Motor neuron (in vitro differentiated cells): ENCODE measurements at regions not wholly inside any gene's neighbourhood (a gene's known extent, or its start where the extent isn't known, plus 50 kb on each side); places are given as distances from the start of the nearest gene placed in this dataset.
A peak's percentile ranks its signal among the peaks of the same experiment; 100 is the strongest.
"Not testable (repeated sequence)": the region's sequence is repeated elsewhere in the genome, so short reads cannot be mapped to it uniquely, and the experiment has no call there.

ENCODE experiments used
- ATAC-seq, 8 experiments: fragments of 200-7000 bp; cut with Tn5 transposase; replicated peaks in 6 of 8; 2 replicates each; pipeline ENCODE4 v1.8.0; 2021; ENCODE audit warnings: mild to moderate bottlenecking in 8 of 8, moderate library complexity in 8 of 8
- H3K27ac ChIP-seq, 2 donors: fragments of 250-450 bp; sonication (Bioruptor Pico); 2 replicates each; pipeline ENCODE4 v1.9.0; 2021; ENCODE audit warnings: antibody characterized with exemption in 2 of 2, mild to moderate bottlenecking in 2 of 2, moderate library complexity in 1 of 2
- H3K4me1 ChIP-seq, 2 donors: fragments of 250-450 bp; sonication (Bioruptor Pico); replicated peaks in 1 of 2; 2 replicates each; pipeline ENCODE4 v1.6.1; 2021; ENCODE audit warnings: antibody characterized with exemption in 2 of 2, mild to moderate bottlenecking in 2 of 2, moderate library complexity in 1 of 2
- H3K4me3 ChIP-seq, 5 donors: fragments of 250-450 bp; sonication (Bioruptor Pico); 2 replicates each; pipeline ENCODE4 v1.9.0; 2021; ENCODE audit warnings: antibody characterized with exemption in 5 of 5, mild to moderate bottlenecking in 5 of 5, moderate library complexity in 4 of 5
- WGBS, 10 experiments: fragments of 450-650 bp; shearing (Covaris generic); methylation state at CpG; one replicate each; pipeline ENCODE4 v1.0.0; 2022; 5-methylcytosine and 5-hydroxymethylcytosine counted together
- in situ Hi-C, 9 experiments: fragments of 400-800 bp; cut with MboI; loops; one replicate each; pipeline ENCODE4 v1.15.0; 2021; ENCODE audit warnings: low sequenced_read_pairs in 9 of 9, low pct_unique_long_range_greater_than_20kb in 2 of 9; ENCODE audit not compliant: unreplicated experiment in 9 of 9

DNA sequence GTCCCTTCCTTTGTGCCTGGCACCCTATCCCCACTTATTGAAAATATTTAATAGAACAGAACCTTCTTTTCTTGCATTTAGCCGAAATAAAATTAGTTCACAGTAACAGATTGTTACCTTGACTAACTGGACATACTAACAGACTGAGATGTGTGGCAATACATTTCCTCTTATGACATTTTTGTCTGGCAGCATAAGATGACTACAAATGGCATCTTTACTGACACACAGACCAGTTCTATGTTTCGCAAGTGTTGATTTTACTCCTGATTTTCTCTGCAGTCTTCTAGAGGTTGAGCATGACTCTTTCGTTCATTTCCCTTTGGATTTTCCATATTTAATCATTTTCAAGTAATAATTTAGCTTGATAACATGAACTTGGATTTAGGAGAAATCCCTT lies 474.6 kb downstream of the CBLN4 start:
- in situ Hi-C loops, result no loop called here
- peaks cover 11 to 12% of the 10 kb centered on the region in 2 donors for H3K4me1 ChIP-seq
- no peak overlapping the region for H3K4me3 ChIP-seq
- no peak for ATAC-seq
- WGBS, 10 experiments, result 0 to 100% (median 90%) methylated on average over 1 to 3 of the region's 3 CpGs; no CpG with 5 or more reads in 1 of the 10 experiments
- no peak overlapping the region for H3K27ac ChIP-seq

DNA sequence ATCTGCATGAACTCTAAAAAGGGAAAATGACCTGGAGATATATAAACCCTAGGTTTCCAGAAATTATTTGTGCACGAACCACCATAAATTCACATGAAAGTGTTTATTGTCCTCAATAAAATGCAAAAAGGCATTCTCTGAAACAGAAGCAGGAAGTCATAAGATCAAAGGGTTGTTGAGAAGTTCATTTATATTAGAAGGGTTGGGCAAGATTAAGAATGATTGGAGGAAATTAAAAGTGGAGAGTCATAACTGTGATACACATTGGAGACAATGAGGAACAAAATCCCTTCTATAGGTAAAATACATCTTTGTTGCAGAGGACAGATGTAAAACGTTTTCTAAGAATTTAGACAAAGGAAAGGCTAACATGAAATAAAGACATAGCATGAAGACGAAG lies 476.8 kb downstream of the CBLN4 start:
- peaks cover 11 to 12% of the 10 kb centered on the region in 2 donors for H3K4me1 ChIP-seq
- in situ Hi-C loops, result no loop called here
- H3K4me3 ChIP-seq, result no peak overlapping the region
- no peak overlapping the region for H3K27ac ChIP-seq
- no peak for ATAC-seq
- 0 to 39% (median 11%) methylated on average over 2 to 3 of the region's 3 CpGs for WGBS, 10 experiments

DNA sequence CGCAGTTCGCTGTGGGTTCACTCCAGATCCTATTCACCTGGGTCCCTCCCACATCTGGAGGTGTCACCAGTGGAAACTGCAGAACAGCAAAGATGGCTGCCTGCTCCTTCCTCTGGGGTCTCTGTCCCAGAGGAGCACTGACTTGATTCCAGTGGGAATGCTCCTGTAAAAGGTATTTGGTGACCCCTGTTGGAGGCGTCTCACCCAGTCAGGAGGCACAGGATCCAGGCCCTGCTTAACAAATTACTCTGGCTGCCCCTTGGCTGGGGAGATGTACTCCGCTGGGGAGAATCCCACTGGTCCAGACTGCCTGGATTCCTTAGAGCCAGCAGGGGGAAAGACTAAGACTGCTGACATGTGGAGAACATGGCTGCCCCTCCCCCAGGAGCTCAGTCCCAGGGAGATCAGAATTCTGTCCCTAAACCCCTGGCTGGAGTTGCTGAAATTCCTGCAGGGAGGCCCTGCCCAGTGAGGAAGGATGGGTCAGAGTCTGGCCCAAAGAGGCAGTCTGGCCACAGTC lies 483.0 kb downstream of the CBLN4 start:
- no peak for ATAC-seq
- no peak overlapping the region for H3K27ac ChIP-seq
- H3K4me3 ChIP-seq, result no peak overlapping the region
- WGBS, 10 experiments, result 0 to 100% (median 92%) methylated on average over 1 of the region's 4 CpGs; no CpG with 5 or more reads in 6 of the 10 experiments
- peaks cover 0 to 3% of the 10 kb centered on the region in 2 donors for H3K4me1 ChIP-seq
- in situ Hi-C loops, result no loop called here

DNA sequence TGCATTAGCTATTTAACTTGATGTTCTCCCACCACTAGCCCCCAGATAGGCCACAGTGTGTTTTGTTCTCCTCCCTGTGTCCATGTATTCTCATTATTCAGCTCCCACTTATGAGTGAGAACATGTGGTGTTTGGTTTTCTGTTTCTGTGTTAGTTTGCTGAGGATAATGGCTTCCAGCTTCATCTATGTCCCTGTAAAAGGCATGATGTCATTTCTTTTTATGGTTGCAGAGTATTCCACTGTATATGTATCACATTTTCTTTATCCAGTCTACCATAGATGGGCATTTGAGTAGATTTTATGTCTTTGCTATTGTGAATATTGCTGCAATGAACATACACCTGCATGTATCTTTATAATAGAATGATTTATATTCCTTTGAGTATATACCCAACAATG lies 487.7 kb downstream of the CBLN4 start:
- H3K4me1 ChIP-seq, result peaks cover 13 to 15% of the 10 kb centered on the region in 2 donors
- H3K4me3 ChIP-seq, ATAC-seq, H3K27ac ChIP-seq, in situ Hi-C loops: not testable (repeated sequence)

DNA sequence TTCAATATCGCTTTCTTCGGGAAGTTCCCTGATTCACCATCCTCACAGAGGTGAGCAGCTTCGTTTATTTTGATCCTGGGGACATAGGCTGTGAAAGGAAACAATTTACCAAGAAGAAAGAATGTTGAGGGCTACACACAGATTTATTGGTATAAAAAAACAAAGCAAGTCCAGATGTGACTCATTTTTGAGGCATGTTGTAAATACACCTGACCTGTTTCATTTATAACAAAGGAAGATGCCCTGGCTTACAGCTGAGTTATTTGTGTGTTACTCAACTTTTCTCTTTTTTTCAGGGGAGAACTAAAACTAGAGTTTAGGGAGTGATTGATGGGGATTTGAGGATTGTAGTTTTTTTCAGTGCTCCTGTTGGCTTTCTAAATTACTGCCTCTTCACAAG lies 489.5 kb downstream of the CBLN4 start:
- in situ Hi-C loops, result no loop called here
- Histone ChIP-seq H3K27ac (no peak overlapping the region), H3K4me1 (peaks cover 13 to 15% of the 10 kb centered on the region in 2 donors), H3K4me3 (no peak overlapping the region)
- peak in 4 of 8 experiments; percentile 31 to 55 (median 39) for ATAC-seq
- 0 to 25% (median 15%) methylated on average over 1 to 3 of the region's 3 CpGs; no CpG with 5 or more reads in 4 of the 10 experiments for WGBS, 10 experiments

DNA sequence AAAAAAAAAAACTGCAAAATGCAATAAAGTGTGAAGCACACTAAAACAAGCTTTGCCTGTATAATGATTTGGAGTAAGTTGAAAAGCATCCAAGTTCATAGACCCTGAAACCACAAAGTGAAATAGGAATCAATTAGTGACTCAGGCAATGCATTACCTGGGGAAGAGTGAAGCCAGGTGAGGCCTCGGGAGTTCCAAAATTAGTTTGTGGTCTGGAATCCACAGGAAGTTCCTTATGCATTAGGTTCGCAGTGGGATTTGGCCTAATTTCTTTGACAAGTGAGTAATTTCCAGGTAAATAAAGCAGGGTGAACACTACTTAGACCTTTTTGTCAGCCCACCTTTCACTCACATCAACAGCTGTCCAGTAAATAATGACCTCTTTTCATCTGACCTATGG lies 490.8 kb downstream of the CBLN4 start:
- ATAC-seq, result no peak
- 0 to 100% (median 79%) methylated on average over 1 to 2 of the region's 2 CpGs; no CpG with 5 or more reads in 1 of the 10 experiments for WGBS, 10 experiments
- in situ Hi-C loops, result no loop called here
- Histone ChIP-seq H3K4me1 (peaks cover 13 to 15% of the 10 kb centered on the region in 2 donors), H3K27ac (no peak overlapping the region), H3K4me3 (no peak overlapping the region)

DNA sequence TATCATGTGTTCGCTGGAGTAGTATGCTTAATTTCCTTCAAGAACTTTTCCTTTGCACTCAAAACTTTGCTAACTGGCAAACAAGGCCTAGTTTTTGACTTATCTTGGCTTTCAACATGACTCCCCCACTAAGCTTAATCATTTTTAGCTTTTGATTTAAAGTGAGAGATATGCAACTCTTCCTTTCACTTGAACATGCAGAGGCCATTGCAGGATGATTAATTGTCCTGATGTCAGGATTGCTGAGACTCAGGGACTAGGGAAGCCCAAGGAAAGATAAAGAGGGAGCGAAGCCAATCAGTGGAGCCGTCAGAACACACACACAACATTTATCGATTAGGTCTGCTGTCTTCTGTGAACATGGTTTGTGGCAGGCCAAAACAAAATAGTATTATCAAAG lies 491.4 kb downstream of the CBLN4 start:
- in situ Hi-C loops, result no loop called here
- Histone ChIP-seq H3K27ac (no peak overlapping the region), H3K4me1 (peaks cover 13 to 15% of the 10 kb centered on the region in 2 donors), H3K4me3 (no peak overlapping the region)
- 0 to 85% (median 49%) methylated on average over 1 to 4 of the region's 4 CpGs for WGBS, 10 experiments
- peak in 2 of 8 experiments; percentile 65 to 69 for ATAC-seq

DNA sequence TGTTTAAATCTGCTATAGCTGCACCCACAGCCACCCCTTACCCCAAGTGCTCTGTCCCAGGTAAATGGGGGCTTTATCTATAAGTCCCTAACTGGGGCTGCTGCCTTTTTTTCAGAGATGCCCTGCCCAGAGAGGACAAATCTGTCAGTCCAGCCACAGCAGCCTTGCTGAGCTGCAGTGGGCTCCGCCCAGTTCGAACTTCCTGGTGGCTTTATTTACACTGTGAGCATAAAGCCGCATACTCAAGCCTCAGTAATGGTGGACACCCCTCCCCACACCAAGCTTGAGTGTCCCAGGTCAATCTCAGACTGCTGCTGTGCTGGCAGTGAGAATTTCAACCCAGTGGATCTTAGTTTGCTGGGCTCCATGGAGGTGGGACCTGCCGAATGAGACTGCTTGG lies 505.2 kb downstream of the CBLN4 start:
- Histone ChIP-seq H3K4me3 (no peak overlapping the region), H3K27ac (no peak overlapping the region), H3K4me1 (no peaks in the 10 kb centered on the region)
- WGBS, 10 experiments, result 0 to 93% (median 80%) methylated on average over 1 to 2 of the region's 4 CpGs; no CpG with 5 or more reads in 7 of the 10 experiments
- no peak for ATAC-seq
- in situ Hi-C loops, result no loop called here

DNA sequence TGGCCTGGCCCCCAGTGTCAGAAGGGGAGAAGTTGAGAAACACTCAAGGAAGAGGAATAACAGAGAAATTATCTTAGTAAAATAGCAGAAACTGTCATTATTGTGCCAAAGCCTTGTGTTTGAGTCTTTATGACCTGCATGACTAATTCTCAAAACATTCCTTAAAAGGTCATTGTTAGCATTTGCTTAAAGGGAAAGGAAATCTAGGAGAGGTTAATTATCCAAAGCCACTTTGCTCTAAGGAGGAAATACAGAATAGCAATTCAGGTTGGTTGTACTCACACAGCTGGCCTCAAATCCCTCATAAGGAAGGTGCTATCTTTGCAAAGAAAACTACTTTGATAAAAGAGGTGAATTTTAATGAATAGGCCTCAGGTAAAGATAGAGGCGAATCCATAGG lies 516.7 kb downstream of the CBLN4 start:
- no peaks in the 10 kb centered on the region for H3K4me1 ChIP-seq
- no peak for ATAC-seq
- H3K27ac ChIP-seq, result no peak overlapping the region
- H3K4me3 ChIP-seq, result no peak overlapping the region
- in situ Hi-C loops, result no loop called here
- 0 to 100% (median 64%) methylated on average over 1 of the region's 1 CpG for WGBS, 10 experiments

DNA sequence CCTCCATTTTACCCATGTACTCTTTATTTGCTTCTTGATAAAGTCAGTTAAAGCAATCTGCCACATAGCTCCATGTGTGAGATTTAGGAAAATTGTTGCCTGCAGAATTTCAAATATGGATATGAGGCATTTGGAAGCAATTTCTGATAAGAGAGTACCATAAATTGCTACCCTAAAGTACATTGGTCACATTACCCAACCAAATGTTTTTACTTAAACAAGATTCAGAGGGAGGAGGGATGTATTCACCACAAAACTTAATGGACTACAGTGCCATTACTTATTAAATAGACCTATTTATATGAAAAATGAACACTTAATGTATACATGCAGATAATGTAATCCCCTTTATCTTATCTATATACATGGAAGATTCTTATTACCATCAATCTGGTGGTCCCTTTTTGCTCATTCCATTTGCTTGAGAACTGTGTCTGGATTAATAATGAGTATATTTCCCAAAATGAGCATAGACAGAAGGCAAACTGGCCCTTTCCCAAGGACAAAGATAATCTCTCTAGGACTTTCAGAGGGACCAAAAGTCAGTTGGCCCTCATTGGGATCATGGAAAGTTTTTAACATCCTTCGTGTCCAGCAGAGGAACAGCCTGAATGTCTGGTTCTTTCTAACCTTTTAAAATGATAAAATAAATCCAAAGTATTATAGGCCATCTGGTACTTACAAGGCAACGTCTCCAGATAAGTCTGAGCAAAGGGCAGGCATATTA lies 526.4 kb downstream of the CBLN4 start:
- no peak for ATAC-seq
- Histone ChIP-seq H3K4me1 (no peaks in the 10 kb centered on the region), H3K4me3 (no peak overlapping the region), H3K27ac (no peak overlapping the region)
- in situ Hi-C loops, result no loop called here
- WGBS, 10 experiments, result 0 to 86% (median 49%) methylated on average over 1 to 2 of the region's 2 CpGs; no CpG with 5 or more reads in 1 of the 10 experiments

DNA sequence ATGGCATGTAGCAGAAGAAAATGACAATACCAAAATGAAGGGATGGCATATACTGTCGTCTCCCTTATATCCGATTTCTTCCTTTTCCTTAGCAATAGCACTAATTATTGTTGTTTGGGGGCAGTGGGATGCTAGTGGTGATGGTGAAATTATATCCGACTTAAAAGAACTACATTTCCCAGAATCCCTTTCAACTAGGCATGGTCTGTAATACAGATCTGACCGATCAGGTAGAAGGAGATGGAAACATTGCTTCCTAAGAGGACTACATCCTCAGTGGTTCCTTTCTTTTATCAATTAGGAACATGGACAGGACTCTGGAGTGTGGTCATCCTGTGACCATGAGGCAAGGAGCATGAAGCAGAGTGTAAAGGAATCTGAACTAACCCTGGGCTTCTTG lies 532.6 kb downstream of the CBLN4 start:
- ATAC-seq, result no peak

DNA sequence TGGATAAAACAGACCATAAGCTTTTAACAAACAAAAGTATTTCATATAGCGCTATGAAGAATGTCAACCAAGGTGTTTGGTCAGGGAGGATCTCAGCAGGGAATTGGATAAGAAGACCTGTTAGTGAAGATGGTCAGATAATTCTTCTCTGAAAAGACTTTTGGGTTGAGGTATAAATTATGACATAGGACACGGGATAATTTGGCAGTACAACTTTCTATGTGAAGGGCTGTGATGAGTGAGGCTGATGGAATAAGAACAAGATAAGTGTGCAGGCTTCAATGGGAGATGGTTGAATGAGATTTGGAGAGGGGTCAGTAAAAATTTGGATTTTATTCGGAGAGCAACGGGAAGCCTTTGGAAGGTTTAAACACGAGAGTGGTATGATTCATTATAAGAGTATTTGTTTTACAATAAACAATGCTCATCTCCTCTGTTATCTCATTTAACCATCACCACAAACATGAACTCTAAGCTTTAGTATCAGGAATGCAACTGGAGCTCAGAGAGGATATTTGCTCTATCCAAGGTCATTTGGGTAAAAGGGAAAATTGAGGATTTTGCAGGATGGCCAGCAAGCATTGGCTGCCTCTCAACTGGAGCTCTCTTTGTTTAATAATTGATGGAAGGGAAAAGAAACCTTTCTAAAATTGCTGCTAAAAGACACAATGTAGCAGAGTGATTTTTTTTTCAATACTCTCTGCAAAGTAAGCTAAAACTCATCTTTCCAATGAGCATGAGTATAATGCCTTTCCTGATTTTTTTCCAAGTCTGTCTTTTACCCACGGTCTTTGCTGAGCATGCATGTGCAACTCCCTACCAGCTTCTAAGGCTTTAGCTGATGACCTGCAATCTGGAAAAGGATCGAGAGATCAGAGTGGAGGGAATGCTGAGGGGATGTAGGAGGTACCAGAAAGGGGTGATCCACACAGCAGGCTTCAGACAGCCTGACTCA lies 534.0 kb downstream of the CBLN4 start:
- H3K4me3 ChIP-seq, result no peak overlapping the region
- in situ Hi-C loops, result no loop called here
- no peaks in the 10 kb centered on the region for H3K4me1 ChIP-seq
- ATAC-seq, result no peak
- WGBS, 10 experiments, result 4 to 82% (median 43%) methylated on average over 2 to 7 of the region's 7 CpGs; no CpG with 5 or more reads in 1 of the 10 experiments
- H3K27ac ChIP-seq, result no peak overlapping the region

More for the DNA sequence above, 532.6 kb downstream of the CBLN4 start:
- in situ Hi-C loops, result no loop called here
- no peaks in the 10 kb centered on the region for H3K4me1 ChIP-seq
- WGBS, 10 experiments, result 0 to 100% (median 57%) methylated on average over 2 to 4 of the region's 4 CpGs; no CpG with 5 or more reads in 1 of the 10 experiments
- H3K27ac ChIP-seq, result no peak overlapping the region
- H3K4me3 ChIP-seq, result no peak overlapping the region

DNA sequence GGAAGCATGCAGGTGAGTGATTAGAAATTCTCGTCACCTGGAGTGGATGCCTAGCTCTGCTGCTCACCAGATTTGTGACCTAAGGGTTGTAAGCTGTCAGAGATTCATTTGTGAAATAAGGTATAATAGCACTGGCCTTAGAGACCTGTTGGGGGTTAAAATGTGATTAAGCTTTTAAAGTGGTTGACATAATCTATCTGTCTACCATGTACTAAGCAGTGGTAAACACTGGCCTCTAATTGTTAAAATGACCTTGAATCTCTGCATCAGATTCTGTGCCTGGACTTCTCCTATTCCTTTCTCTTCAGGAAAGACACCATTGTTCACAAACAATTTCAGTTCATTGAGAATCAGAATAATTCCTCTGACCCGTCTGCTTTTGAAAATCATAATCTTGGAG lies 536.2 kb downstream of the CBLN4 start:
- no peak overlapping the region for H3K27ac ChIP-seq
- 0 to 94% (median 60%) methylated on average over 1 to 2 of the region's 2 CpGs; no CpG with 5 or more reads in 1 of the 10 experiments for WGBS, 10 experiments
- ATAC-seq, result no peak

More for the DNA sequence above, 536.2 kb downstream of the CBLN4 start:
- H3K4me1 ChIP-seq, result no peaks in the 10 kb centered on the region
- in situ Hi-C loops, result no loop called here
- H3K4me3 ChIP-seq, result no peak overlapping the region
